ENCODE measurements at regions not wholly inside any gene's neighbourhood (a gene's known extent, or its start where the extent isn't known, plus 50 kb on each side); places are given as distances from the start of the nearest gene placed in this dataset.

- no peak overlapping the region for H3K4me3 Mint-ChIP-seq
- no peak overlapping the region for H2AK5ac ChIP-seq (ENCODE audit: insufficient read length, low read length)
- no peak overlapping the region for H3K4ac ChIP-seq (ENCODE audit: low read depth, low read length)
- H3K4me1 Mint-ChIP-seq = no peaks in the 10 kb centered on the region
- no peak overlapping the region for H2BK15ac ChIP-seq (ENCODE audit: low read depth, low read length)
- H3K4me1 ChIP-seq (ENCODE audit: insufficient read depth, low read length) = no peaks in the 10 kb centered on the region
- no peaks in the 10 kb centered on the region for H3K79me2 ChIP-seq (ENCODE audit: insufficient read depth, low read length)
- H3K4me2 ChIP-seq (ENCODE audit: insufficient read depth, insufficient read length, low read length) = no peak overlapping the region
- no peak for TF ChIP-seq CTCF (conservative IDR thresholded peaks at IDR 0.05)
- H4K91ac ChIP-seq (ENCODE audit: insufficient read length, low read depth, low read length) = no peak overlapping the region
- H2BK20ac ChIP-seq (ENCODE audit: low read depth, low read length, poor library complexity, severe bottlenecking) = no peak overlapping the region
- H3K27ac Mint-ChIP-seq = no peak overlapping the region
- H2BK12ac ChIP-seq (ENCODE audit: insufficient read length, low read depth, low read length) = no peak overlapping the region
- no peaks in the 10 kb centered on the region for H3K23me2 ChIP-seq (ENCODE audit: insufficient read length, low read depth, low read length, poor library complexity, severe bottlenecking)
- no peak overlapping the region for H3K27ac ChIP-seq (ENCODE audit: insufficient read length, low read depth, low read length)
- H3K23ac ChIP-seq (ENCODE audit: insufficient read length, low read depth, low read length) = no peak overlapping the region
- no peak overlapping the region for H2BK120ac ChIP-seq (ENCODE audit: low read depth, low read length, poor library complexity, severe bottlenecking)
- no peak overlapping the region for H2BK5ac ChIP-seq (ENCODE audit: insufficient read length, low read length)
- H4K20me1 ChIP-seq (ENCODE audit: control insufficient read depth, insufficient read depth, insufficient read length) = no peaks in the 10 kb centered on the region
- WGBS (ENCODE audit: extremely low coverage, insufficient read length, low lambda C conversion rate) = no CpG with 5 or more reads among the region's 2 CpGs
- no peak overlapping the region for H3K56ac ChIP-seq (ENCODE audit: insufficient read length, low read depth, low read length)
- H3K27me3 Mint-ChIP-seq (ENCODE audit: low read depth) = peaks cover 37% of the 10 kb centered on the region
- no peaks in the 10 kb centered on the region for H3K79me1 ChIP-seq (ENCODE audit: insufficient read depth, low read depth, low read length, poor library complexity, severe bottlenecking)
- H3K36me3 Mint-ChIP-seq (ENCODE audit: insufficient read depth in 1 of 3, low read depth in 3 of 3) = no peaks in the 10 kb centered on the region
- no peak overlapping the region for H4K5ac ChIP-seq (ENCODE audit: insufficient read length, low read depth, low read length)
- H3T11ph ChIP-seq (ENCODE audit: low read length) = no peak overlapping the region
- no peaks in the 10 kb centered on the region for H3K9me3 ChIP-seq (ENCODE audit: control insufficient read depth, low read depth, low read length)
- no peak overlapping the region for H3K9ac ChIP-seq (ENCODE audit: extremely low read depth, insufficient read length, low read length)
- H3K14ac ChIP-seq (ENCODE audit: insufficient read depth, low read length) = no peak overlapping the region
- H3K9me3 Mint-ChIP-seq = no peaks in the 10 kb centered on the region
- no peaks in the 10 kb centered on the region for H3K27me3 ChIP-seq (ENCODE audit: insufficient read depth, low read length)
- H2AFZ ChIP-seq (ENCODE audit: low read length) = no peak overlapping the region
- no peak overlapping the region for H4K8ac ChIP-seq (replicated peaks; ENCODE audit: insufficient read length, low read depth, low read length)
- no peak overlapping the region for H3K18ac ChIP-seq (ENCODE audit: insufficient read length, low read depth, low read length)
- no peak for DNase-seq
These were observed 259.9 kb downstream of the FOXA2 start for GRCh38 chr20:22324505-22324904.

Data from H9 (cell line).